Left lung (tissue), 4 donors: ENCODE measurements at regions not wholly inside any gene's neighbourhood (a gene's known extent, or its start where the extent isn't known, plus 50 kb on each side); places are given as distances from the start of the nearest gene placed in this dataset.

ENCODE experiments used
- ATAC-seq: fragments of 200-7000 bp; cut with Tn5 transposase; one replicate; pipeline ENCODE4 v1.9.1; 2020; ENCODE audit warnings: moderate library complexity
- DNase-seq, 4 donors: peaks; one replicate each; pipeline ENCODE4 v3.0.0-alpha.2; 2013 to 2020
- H3K27ac ChIP-seq, 2 donors: fragments of 200-600 bp; sonication (generic) in 1 of 2; one replicate each; pipeline versions ENCODE4 v1.5.0 to v1.8.0; 2020 to 2021
- H3K27me3 ChIP-seq, 2 donors: fragments of 200-600 bp; sonication (generic) in 1 of 2; one replicate each; pipeline versions ENCODE4 v1.5.0 to v1.8.0; 2020 to 2021
- H3K36me3 ChIP-seq, 2 donors: fragments of 200-600 bp; sonication (generic) in 1 of 2; one replicate each; pipeline versions ENCODE4 v1.5.0 to v1.8.0; 2020 to 2021
- H3K4me1 ChIP-seq, 2 donors: fragments of 200-600 bp; one replicate each; pipeline ENCODE4 v1.8.0; 2021
- H3K4me3 ChIP-seq, 2 donors: fragments of 200-600 bp; sonication (generic) in 1 of 2; one replicate each; pipeline versions ENCODE4 v1.5.0 to v1.8.0; 2020 to 2021; ENCODE audit warnings: mild to moderate bottlenecking in 1 of 2
- H3K9me3 ChIP-seq, 2 donors: fragments of 200-600 bp; sonication (generic) in 1 of 2; one replicate each; pipeline versions ENCODE4 v1.5.0 to v1.8.0; 2020 to 2021
- intact Hi-C, 2 donors: fragments of 100-400 bp; cut with DNase I; formaldehyde crosslinking; loops; one replicate each; pipeline versions ENCODE4 v1.11.2 to v1.14.2; 2022
- TF ChIP-seq, protein P1 (sequence below), 2 donors: fragments of 200-600 bp; sonication (generic) in 1 of 2; IDR thresholded peaks; one replicate each; pipeline versions ENCODE4 v1.5.0 to v1.8.0; 2021; ENCODE audit warnings: antibody characterized with exemption in 2 of 2
- donor health status: DM: no; HTN: yes; CAD: no.
- donor health status: DM: no; HTN: no; CAD: no.

- Histone ChIP-seq H3K27me3 (no peaks in the 10 kb centered on the region), H3K4me3 (no peak overlapping the region), H3K4me1 (no peaks in the 10 kb centered on the region), H3K27ac (no peak overlapping the region), H3K9me3 (peaks cover 0 to 14% of the 10 kb centered on the region in 2 donors), H3K36me3 (no peaks in the 10 kb centered on the region)
- TF ChIP-seq, protein P1, sequence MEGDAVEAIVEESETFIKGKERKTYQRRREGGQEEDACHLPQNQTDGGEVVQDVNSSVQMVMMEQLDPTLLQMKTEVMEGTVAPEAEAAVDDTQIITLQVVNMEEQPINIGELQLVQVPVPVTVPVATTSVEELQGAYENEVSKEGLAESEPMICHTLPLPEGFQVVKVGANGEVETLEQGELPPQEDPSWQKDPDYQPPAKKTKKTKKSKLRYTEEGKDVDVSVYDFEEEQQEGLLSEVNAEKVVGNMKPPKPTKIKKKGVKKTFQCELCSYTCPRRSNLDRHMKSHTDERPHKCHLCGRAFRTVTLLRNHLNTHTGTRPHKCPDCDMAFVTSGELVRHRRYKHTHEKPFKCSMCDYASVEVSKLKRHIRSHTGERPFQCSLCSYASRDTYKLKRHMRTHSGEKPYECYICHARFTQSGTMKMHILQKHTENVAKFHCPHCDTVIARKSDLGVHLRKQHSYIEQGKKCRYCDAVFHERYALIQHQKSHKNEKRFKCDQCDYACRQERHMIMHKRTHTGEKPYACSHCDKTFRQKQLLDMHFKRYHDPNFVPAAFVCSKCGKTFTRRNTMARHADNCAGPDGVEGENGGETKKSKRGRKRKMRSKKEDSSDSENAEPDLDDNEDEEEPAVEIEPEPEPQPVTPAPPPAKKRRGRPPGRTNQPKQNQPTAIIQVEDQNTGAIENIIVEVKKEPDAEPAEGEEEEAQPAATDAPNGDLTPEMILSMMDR (IDR thresholded peaks at IDR 0.05): no peak
- no peak for DNase-seq
- intact Hi-C loops: no loop called here
- no peak for ATAC-seq
Observed at GRCh38 chr6:149202952-149203351, 114.6 kb upstream of the TAB2 start.

- TF ChIP-seq, protein P1 (IDR thresholded peaks at IDR 0.05): no peak
- Histone ChIP-seq H3K9me3 (peaks cover 0 to 11% of the 10 kb centered on the region in 2 donors), H3K36me3 (no peaks in the 10 kb centered on the region), H3K27me3 (no peaks in the 10 kb centered on the region), H3K4me3 (no peak overlapping the region), H3K27ac (no peak overlapping the region), H3K4me1 (no peaks in the 10 kb centered on the region)
- DNase-seq: no peak
- intact Hi-C loops: no loop called here
- ATAC-seq: no peak
Observed at GRCh38 chr6:149203509-149203908, 114.0 kb upstream of the TAB2 start.

GRCh38 chr6:149208134-149208601 is 109.3 kb upstream of the TAB2 start:
- no peak for DNase-seq
- TF ChIP-seq, protein P1 (IDR thresholded peaks at IDR 0.05): no peak
- ATAC-seq: no peak
- no peaks in the 10 kb centered on the region for H3K36me3 ChIP-seq
- no peaks in the 10 kb centered on the region for H3K27me3 ChIP-seq
- H3K27ac ChIP-seq: no peak overlapping the region
- peaks cover 0 to 14% of the 10 kb centered on the region in 2 donors for H3K4me1 ChIP-seq
- no peak overlapping the region for H3K4me3 ChIP-seq
- H3K9me3 ChIP-seq: no peaks in the 10 kb centered on the region
- intact Hi-C loops: no loop called here

- peak; percentile 54 for ATAC-seq
- Histone ChIP-seq H3K27ac (peak overlapping the region in 1 of 2 donors; percentile 79), H3K4me1 (peaks cover 0 to 14% of the 10 kb centered on the region in 2 donors), H3K9me3 (no peaks in the 10 kb centered on the region), H3K4me3 (no peak overlapping the region), H3K27me3 (no peaks in the 10 kb centered on the region), H3K36me3 (no peaks in the 10 kb centered on the region)
- TF ChIP-seq, protein P1 (IDR thresholded peaks at IDR 0.05): no peak
- DNase-seq: no peak
- intact Hi-C loops: no loop called here
Observed at GRCh38 chr6:149209871-149210775, 107.4 kb upstream of the TAB2 start.

- Histone ChIP-seq H3K4me1 (peaks cover 0 to 14% of the 10 kb centered on the region in 2 donors), H3K27me3 (no peaks in the 10 kb centered on the region), H3K27ac (peak overlapping the region in 1 of 2 donors; percentile 79), H3K4me3 (no peak overlapping the region), H3K36me3 (no peaks in the 10 kb centered on the region), H3K9me3 (no peaks in the 10 kb centered on the region)
- intact Hi-C loops: no loop called here
- DNase-seq: no peak
- TF ChIP-seq, protein P1 (IDR thresholded peaks at IDR 0.05): no peak
- ATAC-seq: peak; percentile 53
Observed at GRCh38 chr6:149211046-149211571, 106.4 kb upstream of the TAB2 start.
